Astrocyte of the hippocampus (primary cell): ENCODE measurements at regions not wholly inside any gene's neighbourhood (a gene's known extent, or its start where the extent isn't known, plus 50 kb on each side); places are given as distances from the start of the nearest gene placed in this dataset.

Experiments used
- DNase-seq: peaks from one replicate; pipeline ENCODE4 v3.0.0; 2011; ENCODE audit warnings: low read depth, low spot score

GRCh38 chr9:108680946-108681345 lies 174.8 kb downstream of the ACTL7B start:
- no peak for DNase-seq

GRCh38 chr9:108677776-108678175 lies 178.0 kb downstream of the ACTL7B start:
- DNase-seq: no peak

GRCh38 chr9:108676355-108676754 lies 179.4 kb downstream of the ACTL7B start:
- DNase-seq: no peak

GRCh38 chr9:108675708-108676107 lies 180.1 kb downstream of the ACTL7B start:
- DNase-seq: no peak

GRCh38 chr9:108674766-108675530 lies 180.8 kb downstream of the ACTL7B start:
- DNase-seq: no peak

GRCh38 chr9:108673386-108673785 lies 182.4 kb downstream of the ACTL7B start:
- peak; percentile 33 for DNase-seq

- DNase-seq: no peak
Observed at GRCh38 chr9:108672475-108673190, 183.2 kb downstream of the ACTL7B start.

GRCh38 chr9:108671794-108672193 lies 184.0 kb downstream of the ACTL7B start:
- no peak for DNase-seq

GRCh38 chr9:108671176-108671575 lies 184.6 kb downstream of the ACTL7B start:
- peak; percentile 33 for DNase-seq

GRCh38 chr9:108668938-108669335 lies 186.8 kb downstream of the ACTL7B start:
- no peak for DNase-seq

GRCh38 chr9:108668191-108668937 lies 187.4 kb downstream of the ACTL7B start:
- no peak for DNase-seq

- DNase-seq: peak; percentile 32
Observed at GRCh38 chr9:108666240-108666784, 189.5 kb downstream of the ACTL7B start.

- no peak for DNase-seq
Observed at GRCh38 chr9:108665521-108666239, 190.1 kb downstream of the ACTL7B start.

GRCh38 chr9:108664309-108665255 lies 191.2 kb downstream of the ACTL7B start:
- DNase-seq: peak; percentile 30

GRCh38 chr9:108663422-108663821 lies 192.4 kb downstream of the ACTL7B start:
- peak; percentile 57 for DNase-seq

GRCh38 chr9:108662956-108663355 lies 192.8 kb downstream of the ACTL7B start:
- DNase-seq: no peak

- DNase-seq: no peak
Observed at GRCh38 chr9:108662091-108662875, 193.5 kb downstream of the ACTL7B start.

GRCh38 chr9:108656566-108656965 lies 199.2 kb downstream of the ACTL7B start:
- no peak for DNase-seq

GRCh38 chr9:108655818-108656217 lies 200.0 kb downstream of the ACTL7B start:
- no peak for DNase-seq
